HG03025 (cell line): ENCODE measurements at regions not wholly inside any gene's neighbourhood (a gene's known extent, or its start where the extent isn't known, plus 50 kb on each side); places are given as distances from the start of the nearest gene placed in this dataset.

ENCODE experiments used
- ATAC-seq: cut with Tn5 transposase; IDR thresholded peaks from one replicate; pipeline ENCODE4 v1.9.1; 2021; ENCODE audit warnings: mild to moderate bottlenecking, moderate library complexity; ENCODE audit not compliant: unreplicated experiment, low FRiP score

GRCh38 chr2:121955426-121955825, 200.0 kb downstream of the TSN start:
- ATAC-seq: no peak

DNA sequence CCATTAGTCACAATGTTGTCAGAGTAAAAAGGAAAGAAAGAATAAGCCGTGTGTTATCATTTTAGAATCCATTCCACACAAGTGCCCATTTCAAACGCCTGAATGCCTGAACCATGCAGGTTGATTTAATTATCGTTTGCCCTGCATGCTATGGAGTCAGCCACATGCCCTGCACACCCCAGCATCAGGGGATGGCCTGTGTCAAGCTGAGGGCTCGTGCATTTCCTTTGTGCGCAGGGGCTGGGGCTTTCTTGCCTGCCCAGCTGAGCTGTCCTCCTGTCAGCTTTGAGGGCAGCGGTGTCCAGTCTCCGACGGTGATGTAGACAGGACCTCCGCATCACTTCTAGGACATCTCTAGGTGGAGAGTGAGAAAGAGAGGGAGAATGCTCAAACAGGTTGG, 200.4 kb downstream of the TSN start:
- ATAC-seq: no peak

DNA sequence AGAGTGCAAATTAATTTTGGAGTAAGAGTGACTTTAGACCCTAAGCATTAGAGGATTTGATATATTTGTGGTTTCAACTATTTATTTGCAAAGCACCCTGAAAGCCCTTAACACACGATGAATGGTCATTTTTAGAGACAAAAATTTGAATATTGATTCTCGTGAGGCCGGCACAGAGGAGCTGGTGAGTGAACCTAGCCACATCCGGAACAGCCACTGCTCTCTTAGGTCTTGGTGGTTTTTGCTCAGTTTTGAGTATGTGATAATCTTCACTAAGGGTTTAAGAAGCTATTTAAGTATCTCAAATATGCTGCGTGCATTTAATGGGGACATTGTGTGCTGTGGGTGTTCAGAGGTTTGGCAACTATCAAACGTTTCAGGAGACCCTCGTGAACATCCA, 204.8 kb downstream of the TSN start:
- ATAC-seq: peak; percentile 81

DNA sequence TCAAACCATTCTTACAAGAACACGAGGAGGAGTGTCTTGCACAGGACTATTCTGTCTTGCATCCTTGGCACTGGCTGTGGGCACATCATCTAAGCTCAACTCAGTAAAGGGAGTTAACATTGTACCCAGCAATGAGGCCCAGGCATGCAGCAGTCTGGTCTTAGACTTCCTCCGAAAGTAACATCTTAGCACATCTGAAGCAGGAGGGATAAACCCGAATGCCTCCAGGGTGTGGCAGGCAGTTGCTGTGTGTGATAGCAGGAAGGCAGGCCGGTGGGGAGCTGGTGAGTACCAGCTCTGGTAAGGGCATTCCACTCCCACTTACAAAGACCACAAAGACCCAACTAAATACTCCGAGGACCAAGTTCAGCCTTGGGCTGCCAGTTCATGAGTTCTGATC, 206.3 kb downstream of the TSN start:
- no peak for ATAC-seq

GRCh38 chr2:121965661-121966060, 210.2 kb downstream of the TSN start:
- ATAC-seq: no peak

- no peak for ATAC-seq
Measured at GRCh38 chr2:121966663-121967062, 211.2 kb downstream of the TSN start.

GRCh38 chr2:121969166-121969565, 213.7 kb downstream of the TSN start:
- no peak for ATAC-seq

DNA sequence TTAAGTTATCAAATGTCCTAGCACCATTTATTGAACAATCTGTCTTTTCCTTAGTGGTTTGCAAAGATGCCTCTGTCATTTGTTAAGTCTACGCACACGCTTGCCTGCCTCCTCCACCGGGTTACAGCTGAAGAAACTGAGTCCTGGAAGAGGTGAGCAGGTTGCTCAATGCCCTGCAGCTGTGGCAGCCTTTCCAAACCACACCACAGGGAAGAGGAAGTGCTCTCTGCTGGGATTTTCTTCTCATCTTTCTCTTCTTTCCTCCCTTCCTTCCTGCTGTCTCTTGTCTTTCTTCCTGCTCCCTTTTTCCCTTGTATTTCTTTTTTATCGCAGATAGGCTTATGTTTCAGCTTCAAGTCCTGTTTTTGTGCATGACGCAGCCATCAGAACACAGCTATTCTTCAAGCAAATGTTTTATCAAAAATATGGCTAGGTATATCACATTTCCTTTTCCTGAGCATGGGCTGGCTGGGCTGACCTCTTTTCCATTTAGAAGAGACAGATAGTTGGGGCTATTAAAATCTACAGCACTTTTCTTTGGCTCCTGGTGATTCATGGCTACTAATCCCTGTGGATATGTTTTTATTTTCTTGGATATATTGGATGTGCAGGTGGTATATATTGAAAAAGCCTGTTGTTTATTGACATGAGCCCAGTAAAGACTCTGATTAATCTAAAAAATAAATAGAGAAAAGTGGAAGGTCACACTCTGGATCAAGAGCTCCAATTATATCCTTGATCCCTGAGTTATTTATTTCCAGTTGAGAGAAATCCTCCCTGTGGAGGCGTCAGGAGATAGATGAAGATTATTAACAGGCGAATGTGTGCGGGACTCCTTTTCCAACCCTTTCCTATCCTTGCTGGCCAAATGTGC, 214.6 kb downstream of the TSN start:
- ATAC-seq: no peak

DNA sequence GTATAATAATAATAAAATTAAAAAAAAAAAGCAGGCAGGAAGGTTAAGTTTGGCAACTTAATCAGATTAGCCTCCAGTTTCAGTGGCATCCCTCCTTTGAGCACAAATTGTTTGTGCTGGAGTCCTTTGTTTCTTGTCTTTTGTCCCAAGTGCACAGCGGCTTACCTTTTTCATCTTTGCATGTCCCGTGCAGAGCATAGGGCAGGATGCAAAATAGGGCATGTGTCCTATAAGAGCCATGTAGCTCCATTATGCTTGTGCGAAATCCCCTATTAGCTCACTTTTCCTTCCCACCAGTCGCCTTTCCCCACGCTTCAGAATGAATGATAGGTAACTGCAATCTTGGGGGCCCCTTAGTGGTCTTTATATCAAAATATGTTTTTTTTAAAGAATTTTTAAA, 216.8 kb downstream of the TSN start:
- ATAC-seq: no peak

DNA sequence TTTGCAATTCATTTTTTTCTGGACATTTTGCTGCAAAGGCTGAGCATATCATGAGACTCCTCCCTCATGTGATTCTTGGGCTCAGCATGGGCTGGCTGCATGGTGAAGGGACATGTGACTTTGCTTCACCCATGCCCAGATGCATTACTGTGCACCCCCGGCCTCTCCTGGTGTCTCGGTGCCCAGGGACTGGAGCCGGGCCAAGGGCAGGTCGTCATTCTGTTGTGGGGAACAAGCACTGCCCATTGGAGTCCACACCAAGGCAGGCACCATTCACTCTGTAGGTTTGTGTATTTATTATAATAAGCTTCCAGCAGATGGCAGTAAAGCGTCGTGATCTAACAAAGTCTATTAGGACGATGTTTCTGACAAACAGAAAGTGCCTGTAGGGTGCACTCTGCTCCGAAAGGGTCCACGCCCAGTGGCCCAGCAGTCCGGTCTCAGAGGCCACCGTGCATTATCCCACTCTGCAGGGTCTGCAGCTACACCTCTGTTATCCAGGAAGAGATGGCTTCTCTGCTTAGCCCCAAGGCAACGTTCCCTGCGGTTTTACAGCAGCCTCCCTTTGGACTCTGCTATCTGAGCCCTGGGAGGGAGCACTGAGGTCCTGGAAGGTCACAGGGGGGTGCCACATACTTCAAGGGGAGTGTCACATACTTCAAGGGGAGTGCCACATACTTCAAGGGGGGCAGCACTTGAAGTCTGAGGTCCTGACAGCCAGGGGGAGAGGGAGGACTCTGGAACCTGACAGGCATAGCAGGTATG, 219.6 kb downstream of the TSN start:
- ATAC-seq: peak; percentile 96

DNA sequence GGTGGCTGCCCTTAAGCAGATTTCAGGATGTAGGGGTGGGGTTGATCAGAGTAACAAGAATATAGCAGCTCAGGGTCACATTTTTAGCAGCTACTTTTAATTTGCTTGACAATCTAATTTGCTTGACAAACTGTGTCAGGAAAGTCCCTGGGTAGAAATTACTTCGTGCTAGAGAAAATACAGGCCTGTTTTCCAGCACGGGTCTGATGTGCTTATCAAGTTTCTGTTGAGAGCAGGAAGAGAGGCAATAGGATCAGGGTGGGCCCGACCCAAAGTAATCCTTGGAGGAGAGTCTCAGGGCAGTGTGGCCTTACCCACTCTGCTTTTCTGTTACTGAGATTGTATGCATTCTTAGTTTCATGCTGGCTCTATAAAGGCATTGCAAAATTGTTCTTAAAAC, 221.5 kb downstream of the TSN start:
- ATAC-seq: no peak

DNA sequence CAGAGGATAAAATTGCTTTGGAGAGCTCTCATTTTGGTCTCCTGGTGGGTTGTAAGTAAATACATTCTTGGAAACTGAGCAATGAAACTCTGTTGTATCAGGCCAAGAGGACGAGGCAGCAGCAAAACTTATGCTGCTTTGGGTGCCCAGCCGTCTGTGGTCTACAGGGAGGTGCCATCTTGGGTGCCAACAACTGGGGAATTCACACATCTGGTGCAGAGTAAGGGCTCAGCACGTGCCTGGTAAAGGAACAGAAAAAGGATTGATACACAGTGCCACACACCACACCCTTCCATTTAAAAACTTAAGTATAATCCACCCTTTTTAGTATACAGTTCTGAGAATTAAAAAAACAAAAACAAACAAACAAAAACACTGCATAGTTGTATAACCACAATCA, 221.9 kb downstream of the TSN start:
- ATAC-seq: no peak

- ATAC-seq: no peak
Measured at GRCh38 chr2:121992700-121993099, 237.2 kb downstream of the TSN start.

DNA sequence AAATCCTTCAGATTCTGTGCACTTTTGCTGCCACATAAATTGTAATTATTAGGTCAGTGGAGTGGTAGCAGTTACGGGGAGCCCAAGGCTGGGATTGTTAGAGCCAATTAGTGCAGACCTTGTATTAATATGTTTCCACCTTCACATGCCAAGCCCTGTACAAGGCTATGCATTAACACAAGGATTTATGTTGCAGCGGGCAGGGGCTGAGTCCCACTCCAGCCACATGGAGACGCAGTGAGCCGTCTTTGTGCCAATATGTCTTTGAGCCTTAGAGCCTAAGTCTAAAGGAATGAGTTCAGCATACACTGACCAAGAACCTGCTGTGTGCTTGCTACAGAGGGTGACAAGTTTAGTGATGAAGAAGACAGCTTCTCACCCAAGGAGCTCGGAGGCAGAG, 238.2 kb downstream of the TSN start:
- ATAC-seq: no peak

DNA sequence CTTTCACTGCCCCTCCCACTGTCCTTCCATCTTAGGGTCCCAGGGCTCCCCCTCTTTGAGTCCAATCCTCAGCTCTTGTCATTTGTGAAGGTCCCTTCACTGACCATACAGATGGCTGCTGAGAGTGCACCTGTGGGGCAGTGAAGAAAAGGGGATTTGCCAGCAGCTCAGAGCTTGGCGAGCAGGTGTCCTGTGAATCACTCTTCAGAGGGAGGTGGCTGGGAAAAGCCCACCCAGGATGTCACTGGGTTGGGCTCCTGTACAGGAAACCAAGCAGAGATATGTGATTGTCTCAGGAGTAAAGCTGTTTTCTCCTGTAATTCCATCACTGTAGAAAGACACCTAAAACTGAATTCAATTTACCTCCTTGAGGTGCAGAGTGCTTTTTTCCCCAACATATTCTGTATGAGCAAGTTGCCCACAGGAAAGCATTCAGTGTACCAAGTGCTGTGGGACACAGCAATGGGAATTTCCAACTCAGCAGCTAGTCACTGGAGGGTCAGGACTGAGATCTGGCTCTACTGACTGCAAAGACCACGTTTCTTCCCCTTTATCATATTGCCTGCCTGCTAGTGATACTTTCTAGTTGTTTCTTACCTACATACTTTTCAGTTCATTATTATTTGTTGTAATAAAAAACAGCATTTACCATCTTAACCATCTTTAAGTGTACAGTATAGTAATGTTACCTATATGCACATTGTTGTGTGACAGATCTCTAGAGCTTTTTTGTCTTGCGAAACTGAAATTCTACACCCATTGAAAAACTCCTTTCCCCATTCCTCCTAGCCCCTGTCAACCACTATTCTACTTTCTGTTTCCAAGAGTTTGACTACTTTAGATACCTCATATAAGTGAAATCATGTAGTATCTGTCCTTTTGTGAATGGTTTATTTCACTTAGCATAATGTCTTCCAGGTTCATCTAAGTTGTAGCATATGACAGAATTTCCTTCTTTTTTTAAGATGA, 239.1 kb downstream of the TSN start:
- peak; percentile 63 for ATAC-seq

GRCh38 chr2:121998751-121999150, 243.3 kb downstream of the TSN start:
- ATAC-seq: no peak

GRCh38 chr2:121999264-121999663, 243.8 kb downstream of the TSN start:
- no peak for ATAC-seq

DNA sequence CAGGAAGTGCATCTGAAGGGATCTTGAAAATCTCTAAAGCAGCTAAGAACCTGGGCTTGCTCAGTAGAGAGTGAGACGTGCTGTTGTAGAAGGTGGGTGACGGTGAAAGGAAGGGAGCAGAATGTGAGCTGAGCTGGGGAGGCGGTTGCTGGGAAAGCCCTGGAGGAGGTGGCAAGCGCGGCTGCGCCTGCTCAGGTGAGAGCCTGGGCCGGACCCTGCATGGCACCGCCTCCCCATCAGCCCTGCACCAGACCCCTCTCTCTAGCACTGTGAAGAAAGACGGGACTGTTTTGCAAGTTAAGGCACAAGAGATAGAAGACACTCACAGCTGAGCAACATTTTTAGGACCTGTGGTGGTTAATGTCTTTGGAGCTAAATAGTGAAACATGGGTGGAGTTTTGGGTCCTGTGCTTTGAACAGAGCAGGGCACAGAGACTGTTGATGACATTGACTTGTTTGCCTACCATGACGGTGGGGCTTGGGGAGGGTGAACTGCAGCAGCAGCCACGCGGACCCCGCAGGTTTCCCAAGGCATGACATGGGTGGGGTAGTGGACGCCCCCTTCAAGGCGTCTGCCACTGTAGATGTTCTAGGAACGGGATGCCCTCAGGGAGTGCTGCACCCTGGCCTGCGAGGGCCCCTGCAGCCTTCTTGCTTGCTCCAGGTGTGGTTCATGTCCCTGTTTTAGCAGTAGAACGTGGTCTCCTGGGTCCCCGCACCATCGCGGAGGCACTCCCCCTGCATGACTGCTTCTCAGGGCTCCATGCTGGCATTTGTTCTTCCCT, 245.3 kb downstream of the TSN start:
- no peak for ATAC-seq

DNA sequence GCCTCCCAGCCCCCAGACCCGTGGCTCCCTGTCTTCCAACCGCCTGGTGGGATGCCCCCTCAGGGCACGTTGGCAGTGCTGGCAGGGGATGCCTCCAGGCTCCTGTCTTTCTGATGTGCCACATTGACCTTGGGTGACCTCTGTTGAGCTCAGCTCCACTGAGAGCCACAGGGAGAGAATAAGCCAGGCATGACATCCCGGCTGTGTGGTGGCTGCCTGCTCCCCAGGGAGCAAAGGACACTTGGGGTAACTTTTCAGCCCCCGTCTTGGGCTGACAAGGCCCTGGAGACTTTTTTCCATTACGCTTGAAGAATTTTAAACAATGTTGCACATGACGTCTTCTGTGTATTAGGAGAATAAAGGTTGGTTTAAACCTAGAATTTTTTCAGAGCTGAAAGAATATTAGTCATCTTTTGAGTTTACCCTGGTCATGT, 246.0 kb downstream of the TSN start:
- no peak for ATAC-seq
